AG08396 (cell line): ENCODE measurements at regions not wholly inside any gene's neighbourhood (a gene's known extent, or its start where the extent isn't known, plus 50 kb on each side); places are given as distances from the start of the nearest gene placed in this dataset.
"Not testable (repeated sequence)": the region's sequence is repeated elsewhere in the genome, so short reads cannot be mapped to it uniquely, and the experiment has no call there.

Source experiments
- DNase-seq: peaks from one replicate; pipeline ENCODE4 v3.0.0; 2012; ENCODE audit warnings: low spot score, mixed read lengths

DNA sequence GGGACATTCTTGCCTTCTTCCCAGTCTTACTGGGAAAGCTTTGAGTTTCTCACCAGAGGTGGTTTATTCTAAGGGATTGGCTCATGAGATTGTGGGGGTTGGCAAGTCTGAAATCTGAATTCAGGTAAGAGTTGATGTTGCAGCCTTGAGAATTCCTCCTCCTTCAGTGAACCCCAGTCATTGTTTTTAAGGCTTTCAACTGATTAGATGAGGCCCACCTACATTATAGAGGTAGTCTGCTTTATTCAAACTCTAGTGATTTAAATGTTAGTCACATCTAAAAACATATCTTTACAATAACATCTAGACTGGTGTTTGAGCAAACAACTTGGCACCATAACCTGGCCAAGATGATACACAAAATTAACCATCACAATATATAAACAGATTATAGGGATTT lies 156.5 kb upstream of the MED14 start:
- no peak for DNase-seq

DNA sequence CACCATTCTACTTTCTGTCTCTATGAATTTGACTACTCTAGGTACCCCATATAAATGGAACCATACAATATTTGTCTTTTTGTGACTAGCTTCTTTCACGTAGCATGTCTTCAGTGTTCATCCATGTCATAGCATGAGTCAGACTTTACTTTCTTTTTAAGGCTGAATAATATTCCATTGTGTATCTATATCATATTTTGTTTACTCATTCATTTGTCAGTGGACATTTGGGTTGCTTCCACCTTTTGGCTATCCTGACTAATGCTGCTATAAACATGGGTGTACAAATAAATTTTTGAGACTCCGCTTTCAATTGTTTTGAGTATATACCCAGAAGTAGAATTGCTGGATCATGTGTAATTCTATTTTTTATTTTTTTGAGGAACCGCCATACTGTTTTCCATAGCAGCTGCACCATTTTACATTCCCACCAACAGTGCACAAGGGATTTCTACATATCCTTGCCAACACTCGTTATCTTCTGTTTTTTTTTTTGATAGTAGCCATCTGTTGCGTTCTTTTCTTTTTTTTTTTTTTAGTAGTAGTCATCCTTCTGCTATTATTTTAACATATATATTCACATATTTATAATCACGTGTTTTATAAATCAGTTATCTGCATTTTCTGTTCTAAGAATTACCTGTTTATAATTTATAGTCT lies 158.0 kb upstream of the MED14 start:
- DNase-seq = no peak

DNA sequence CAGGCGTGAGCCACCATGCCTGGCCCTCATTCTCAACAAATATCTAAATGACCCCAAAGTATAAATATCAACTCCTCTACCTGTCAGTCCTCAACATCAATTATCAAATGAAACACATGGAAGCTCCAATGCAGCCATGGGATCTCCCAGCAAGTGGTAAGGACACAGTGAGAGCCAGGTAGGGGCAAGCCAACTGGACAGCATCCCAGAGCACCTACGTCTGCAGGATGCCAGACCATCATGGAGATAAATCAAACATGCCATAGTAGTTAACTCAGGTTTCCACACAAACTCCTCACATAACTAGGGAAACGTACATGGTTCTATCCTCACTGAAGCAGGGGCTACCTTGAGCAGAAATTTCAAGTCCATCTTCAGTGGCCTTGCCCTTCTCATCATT lies 159.9 kb upstream of the MED14 start:
- DNase-seq = no peak

DNA sequence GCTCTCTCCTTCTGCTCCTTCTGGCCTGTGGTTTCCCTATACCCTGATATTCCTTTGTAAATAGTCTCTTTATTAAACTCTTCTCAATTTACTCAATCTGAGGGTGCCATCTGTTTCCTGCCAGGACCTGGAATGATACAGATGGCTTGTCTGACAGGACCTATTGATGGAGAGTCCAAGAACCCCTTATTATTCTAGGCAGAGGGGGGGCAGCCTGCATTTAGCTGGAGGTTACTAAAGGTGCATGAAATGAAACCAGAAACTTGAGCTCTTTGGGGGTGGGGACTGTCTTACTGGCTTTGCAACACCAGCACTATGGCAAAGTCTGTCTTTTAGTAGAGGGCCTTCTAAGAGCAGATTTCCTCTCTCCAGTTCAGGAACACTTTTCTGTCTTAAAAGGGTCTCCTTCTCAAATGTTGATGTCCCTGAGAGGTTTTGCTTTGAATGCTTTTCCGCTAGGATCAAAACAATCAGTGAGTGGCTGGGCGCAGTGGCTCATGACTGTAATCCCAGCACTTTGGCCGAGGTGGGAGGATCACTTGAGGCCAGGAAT lies 162.5 kb upstream of the MED14 start:
- DNase-seq = no peak

DNA sequence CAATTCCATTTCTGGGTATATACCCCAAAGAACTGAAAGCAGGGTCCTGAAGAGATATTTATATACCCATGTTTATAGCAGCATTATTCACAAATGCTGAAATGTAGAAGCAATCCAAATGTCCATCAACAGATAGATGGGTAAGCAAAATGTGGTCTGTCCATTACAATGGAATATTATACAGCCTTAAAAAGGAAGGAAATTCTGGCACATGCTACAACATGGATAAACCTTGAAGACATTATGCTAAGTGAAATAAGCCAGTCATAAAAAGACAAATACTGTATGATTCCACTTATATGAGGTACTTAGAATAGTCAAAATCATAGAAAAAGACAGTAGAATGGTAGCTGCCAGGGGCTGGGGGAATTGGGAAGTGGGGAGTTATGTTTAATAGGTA lies 169.4 kb upstream of the MED14 start:
- DNase-seq = not testable (repeated sequence)

DNA sequence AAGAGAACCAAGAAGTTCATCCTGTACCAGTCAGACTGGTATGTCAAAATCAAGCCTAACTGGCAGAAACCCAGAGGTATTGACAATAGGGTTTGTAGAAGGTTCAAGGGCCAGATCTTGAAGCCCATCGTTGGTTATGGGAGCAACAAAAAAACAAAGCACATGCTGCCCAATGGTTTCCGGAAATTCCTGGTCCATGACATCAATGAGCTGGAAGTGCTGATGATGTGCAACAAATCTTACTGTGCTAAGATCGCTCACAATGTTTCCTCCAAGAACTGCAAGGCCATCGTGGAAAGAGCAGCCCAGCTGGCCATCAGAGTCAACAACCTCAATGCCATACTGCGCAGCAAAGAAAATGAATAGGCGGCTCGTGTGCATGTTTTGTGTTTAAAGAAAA lies 172.7 kb upstream of the MED14 start:
- no peak for DNase-seq

DNA sequence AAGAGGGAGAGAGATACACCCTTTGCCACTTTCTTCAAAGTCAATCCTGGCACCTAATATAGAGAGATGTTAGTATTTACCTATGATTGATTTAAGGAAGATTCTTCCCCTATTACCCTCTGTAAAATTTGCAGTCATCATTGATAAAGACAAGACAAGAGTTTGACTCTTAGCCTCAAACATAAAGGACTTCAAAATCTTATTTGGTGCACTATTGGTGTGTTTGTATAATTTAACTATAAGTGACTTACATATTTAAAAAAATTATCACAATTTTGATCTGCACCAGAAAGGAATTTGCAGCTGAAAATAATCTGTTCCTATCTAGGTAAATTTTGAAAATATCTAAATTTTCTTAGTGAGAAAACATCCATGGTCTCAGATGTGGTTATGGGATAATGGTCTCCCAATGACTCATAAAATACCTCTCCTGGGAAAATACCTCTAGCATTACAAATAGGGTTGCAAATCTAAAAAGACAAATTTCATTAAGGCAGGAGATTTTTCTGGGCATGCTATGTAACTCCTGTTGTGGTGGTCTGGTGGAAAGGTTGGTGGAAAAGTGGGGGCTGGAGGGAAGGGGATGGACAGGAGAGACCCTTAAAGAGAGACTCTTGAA lies 173.6 kb upstream of the MED14 start:
- peak; percentile 21 for DNase-seq

DNA sequence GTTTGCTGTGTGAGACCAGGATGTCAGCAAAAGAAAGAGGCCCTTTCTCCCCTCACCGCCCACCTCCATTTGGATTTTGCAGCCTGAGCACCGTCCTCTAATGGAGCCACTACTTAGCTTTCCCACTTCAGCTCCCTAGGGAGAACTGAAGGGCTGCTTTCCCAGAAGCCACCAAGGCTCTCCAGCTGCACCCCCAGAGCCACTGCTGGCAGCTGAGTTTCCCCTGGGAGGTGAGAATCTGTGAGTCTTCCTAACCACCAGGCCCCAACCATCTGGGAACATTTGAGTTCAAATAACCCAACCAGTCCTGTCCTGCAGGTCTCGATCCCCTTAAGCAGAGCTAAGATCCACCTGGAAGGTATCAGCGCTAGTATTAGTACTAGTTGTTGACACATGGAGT lies 173.1 kb upstream of the USP9X start:
- DNase-seq = no peak

DNA sequence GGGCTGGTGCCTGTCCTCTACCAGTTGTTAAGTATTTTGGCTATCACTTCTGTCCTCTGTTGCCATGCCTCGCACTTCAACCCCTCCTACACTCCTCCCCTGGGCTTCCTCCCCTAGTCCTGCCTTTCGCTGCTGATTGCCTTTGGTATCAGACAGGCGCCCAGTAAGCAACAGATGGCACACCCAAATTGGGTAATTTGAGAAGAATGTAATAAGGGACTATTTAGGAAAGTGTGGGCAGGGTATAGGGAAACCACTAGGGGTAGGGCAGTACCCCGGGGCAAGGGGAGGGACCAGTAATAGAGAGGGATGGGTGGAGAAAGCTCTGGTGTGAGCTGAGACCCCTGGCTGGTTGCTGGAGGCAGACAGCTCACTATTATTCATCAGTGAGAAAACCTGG lies 172.7 kb upstream of the USP9X start:
- DNase-seq = no peak

DNA sequence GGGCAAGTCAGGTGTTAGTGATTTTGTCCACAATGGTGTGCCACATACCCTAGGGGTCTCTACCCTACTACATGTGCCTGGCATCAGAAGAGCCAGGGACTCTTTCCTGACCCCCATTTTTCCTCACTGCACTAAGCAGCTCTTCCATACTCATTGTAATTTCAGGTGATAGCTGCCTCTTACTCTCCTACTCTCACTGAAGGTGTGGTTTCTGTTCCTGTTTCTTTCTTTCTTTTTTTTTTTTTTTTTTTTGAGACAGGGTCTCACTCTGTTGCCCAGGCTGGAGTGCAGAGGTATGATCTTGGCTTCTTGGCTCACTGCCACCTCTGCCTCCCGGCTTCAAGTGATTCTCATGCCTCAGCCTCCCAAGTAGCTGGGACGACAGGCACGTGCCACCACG lies 164.9 kb upstream of the USP9X start:
- DNase-seq = no peak

DNA sequence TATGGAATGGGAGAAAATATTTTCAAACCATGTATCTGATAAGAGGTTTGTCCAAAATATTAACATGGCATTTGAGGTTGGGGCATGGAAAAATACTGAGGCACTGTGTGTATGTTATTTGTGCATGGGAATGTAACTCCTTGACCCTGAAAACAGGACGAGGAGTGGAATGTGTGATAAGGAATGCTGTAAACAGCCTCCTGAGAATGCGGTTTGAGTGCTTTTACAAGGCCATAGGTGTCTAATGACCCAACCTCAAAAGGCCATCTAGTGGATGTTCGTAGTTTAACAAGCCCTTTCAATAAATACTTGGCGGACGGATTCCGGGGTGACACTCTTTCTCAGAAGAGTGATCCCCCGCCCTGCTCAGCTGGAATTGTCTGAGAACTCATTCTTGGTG lies 162.9 kb upstream of the USP9X start:
- peak; percentile 28 for DNase-seq

DNA sequence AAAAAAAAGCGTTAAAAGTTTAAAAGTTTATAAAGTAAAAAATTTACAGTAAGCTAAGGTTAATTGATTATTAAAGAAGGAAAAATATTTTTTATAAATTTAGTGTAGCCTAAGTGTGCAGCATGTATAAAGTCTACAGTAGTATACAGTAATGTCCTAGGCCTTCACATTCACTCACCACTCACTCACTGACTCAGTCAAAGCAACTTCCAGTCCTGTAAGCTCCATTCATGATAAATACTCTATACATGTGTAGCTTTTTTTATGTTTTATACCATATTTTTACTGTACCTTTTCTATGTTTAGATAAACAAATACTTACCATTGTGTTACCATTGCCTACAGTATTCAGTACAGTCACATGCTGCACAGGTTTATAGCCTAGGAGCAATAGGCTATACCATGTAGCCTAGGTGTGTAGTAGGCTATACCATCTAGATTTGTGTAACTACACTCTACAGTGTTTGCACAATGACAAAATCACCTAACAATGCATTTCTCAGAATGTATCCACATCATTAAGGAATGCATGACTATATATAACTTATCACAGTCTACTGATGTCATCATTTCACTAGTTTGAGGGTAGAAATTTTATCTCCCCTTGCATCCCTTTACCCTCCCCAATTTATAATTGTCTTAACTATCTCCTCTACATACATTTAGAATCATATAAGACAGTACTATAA lies 158.4 kb upstream of the USP9X start:
- not testable (repeated sequence) for DNase-seq

DNA sequence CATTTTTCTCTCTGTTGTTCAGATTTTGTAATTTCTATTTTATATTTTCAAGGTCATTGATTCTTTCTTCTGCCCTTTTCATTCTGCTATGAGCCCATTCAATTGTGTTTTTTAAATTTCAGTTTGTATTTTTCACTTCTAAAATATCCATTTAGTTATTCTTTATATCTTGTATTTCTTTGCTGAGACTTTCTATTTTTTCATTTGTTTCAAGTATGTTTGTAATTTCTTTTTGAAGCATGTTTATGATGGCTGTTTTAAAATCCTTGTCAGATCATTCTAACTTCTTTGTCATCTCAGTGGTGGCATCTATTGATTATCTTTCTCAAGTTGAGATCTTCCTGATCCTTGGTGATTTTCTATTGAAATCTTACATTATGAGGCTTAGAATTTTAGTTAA lies 157.2 kb upstream of the USP9X start:
- DNase-seq = no peak

DNA sequence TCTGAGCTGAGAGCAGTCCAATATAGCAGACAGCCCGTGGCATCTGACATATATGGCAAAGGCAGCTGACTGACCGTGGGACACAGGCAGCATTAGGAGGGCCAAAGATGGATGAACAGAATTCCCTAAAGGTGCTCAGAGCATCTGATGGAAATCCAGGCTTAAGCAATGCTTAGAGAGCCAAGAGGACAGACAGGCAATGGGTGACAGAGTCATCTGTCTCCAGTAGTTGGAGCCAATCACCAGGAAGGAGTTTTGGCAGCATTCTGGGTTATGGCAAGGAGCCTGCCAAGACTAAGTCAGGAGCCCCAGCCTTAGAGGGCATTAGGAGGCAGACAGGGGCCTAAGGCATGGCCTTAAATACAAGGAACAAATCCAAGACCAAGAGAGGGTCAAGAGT lies 153.3 kb upstream of the USP9X start:
- DNase-seq = no peak

DNA sequence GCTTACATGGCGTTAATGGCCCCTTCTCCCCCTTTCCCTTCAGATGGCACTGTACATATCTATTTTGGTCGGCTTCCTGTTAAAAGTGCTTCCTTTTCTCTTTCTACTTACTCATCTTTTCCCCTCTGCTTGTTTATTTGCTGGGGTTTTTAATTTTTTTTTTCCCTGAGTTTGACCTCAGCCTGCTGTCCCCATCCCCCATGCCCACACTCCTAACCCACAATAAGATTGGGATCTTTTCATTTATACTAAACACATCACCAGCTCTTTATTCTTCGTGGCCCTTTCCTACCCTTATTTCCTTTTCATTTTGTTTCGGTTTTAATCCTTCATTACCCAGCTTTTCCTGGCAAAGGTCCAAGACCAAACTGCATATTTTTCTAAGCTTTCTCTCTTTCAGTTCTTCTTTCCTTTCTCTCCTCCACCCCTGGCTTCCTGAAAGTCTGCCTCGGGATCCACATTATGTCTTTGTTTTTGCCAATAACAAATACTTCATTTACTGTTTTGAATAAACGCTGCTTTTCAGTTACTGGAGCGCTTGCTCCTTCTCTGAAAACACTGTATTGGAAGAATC lies 152.0 kb upstream of the USP9X start:
- no peak for DNase-seq

DNA sequence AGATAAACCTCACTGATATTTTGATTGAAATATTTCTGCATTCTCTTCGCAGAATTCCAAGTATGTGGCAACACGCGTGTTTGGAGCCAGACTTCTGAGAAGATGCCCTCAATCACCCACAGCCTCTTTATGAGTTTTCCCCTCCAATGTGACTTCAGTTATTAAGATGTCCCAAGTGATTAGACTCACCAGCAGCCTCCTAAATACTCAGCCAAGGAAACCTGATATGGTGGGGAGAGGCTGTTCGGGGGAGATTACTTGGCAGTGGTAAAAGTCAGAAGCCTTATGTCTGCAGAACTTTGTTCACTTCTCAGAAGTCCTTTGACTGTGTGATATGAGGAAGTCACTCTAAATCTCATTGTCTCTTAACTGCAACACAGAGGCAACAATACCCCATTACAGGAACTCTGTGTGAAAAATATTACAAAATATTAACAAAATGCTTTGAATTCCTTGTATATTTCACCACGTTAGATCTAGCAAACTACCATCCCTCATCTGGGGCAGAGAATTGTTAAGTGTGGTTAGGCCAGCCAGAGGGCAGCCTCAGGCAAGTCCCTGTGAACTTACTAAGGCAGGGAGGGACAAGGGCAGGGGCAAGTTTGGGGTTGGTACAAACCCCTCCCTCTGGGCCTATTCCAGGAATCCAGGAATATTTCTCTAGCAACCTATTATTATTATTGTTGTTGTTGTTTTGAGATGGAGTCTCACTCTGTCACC lies 151.4 kb upstream of the USP9X start:
- DNase-seq = peak; percentile 32

DNA sequence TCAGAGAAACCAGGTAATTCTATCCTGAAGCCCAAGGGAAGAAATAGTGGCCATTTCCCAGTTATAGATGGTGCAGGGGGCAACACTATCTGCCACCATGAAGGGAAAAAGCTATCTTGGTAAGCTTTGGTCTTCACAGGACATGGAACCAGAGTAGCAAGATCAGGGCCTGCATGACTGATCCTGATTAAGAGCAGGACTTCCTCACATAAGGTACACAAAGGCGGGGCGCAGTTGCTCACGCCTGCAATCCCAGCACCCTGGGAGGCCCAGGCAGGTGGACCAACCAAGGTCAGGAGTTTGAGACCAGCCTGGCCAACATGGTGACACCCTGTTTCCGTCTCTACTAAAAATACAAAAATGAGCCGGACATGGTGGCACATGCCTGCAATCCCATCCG lies 148.4 kb upstream of the USP9X start:
- no peak for DNase-seq

DNA sequence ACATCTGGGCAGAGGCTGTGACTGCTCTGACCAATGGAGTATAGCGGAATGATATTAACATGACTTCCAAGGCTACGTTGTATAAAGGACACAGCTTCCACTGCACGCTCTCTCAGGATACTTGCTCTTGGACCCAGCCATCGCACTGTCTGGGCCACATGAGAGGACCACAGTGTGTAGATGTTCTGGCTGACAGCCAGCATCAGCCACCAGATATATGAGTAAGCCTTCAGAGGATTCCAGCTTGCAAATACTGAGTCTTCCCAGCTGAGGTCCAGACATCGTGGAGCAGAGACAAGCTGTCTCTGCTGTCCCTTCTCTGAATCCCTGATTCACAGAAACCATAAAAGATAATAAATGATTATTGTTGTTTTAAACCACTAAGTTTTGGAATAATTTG lies 146.8 kb upstream of the USP9X start:
- DNase-seq = no peak

DNA sequence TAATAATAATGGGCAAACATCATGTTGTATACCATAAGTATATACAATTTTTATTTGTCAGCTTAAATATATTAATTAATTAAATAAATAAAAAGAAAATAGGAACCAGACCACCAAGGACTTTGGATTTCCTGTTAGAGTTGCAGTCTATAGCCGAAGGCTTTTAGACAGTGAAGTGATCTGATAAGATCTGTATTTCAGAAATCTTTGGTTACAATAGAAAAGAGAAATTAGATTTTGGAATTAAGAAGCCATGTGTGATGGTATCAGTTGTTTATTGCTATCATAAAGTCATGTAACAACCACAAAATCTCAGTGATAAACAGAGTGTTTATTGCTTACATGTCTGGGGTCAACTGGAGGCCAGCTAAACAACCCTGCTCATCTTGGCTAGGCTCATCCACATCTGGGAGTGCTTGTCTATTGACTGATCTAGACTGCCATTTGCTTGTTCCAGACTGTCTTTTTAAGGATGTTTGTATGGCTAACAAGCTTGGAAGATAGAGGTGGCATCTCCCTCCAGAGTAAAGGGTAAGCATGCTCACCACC lies 142.1 kb upstream of the USP9X start:
- no peak for DNase-seq

DNA sequence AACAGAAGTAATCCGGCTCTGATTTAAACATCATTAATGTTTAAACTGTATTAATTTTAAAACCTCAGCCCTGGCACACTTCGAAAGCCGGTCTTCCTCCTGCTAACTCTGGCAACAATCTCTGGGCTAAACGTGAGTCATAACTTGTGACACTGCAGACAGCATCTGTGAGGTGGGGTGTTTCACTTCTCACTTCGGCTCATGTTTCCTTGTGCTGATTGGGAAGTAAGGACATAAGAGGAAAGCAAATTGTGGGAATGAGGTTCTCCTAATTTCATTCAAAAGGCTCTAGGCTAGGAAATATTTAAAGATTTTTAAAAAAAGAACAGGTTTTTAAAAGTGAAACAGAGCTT lies 139.9 kb upstream of the USP9X start:
- peak; percentile 65 for DNase-seq

DNA sequence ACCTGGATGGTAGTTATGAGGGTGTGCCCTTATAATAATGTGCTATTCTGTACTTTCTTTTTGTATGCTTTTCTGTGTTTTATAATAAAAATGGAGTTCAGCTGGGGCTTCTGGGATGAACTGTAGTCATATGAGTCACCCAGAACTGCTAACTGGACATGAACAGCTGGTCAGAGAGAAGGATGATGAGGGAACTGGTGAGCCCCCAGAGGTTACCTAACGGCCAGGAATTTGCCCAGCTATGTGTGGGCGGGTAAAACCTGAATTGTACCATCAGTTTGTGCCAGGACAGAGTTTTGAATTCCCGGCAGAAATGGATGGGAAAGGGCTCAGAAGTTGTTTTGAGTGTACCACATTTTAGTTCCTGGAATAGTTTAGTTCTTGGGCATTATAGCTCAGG lies 138.0 kb upstream of the USP9X start:
- DNase-seq = peak; percentile 50

DNA sequence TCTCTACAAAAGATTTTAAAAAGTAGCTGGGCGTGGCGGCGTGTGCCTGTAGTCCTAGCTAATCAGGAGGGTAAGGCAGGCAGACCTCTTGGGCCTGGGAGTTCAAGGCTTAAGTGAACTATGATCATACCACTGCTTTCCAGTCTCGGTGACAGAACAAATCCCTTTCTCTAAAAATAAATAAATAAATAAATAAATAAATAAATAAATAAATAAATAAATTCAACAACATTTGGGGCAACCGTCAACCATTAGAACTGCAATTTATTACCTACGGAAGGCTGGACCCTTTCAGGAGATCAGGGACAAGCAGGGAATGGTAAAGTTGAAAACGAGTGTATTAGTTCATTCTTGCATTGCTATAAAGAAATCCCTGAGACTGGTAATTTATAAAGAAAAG lies 136.2 kb upstream of the USP9X start:
- DNase-seq = no peak
